ENCODE measurements at regions not wholly inside any gene's neighbourhood (a gene's known extent, or its start where the extent isn't known, plus 50 kb on each side); places are given as distances from the start of the nearest gene placed in this dataset.

GRCh38 chr3:13205567-13206143, 132.4 kb upstream of the IQSEC1 start:
- no peak overlapping the region for H3K27ac ChIP-seq (ENCODE audit: low read depth, low read length)
- H3K4me2 ChIP-seq (ENCODE audit: low read depth, low read length, poor library complexity, severe bottlenecking), result no peak overlapping the region
- H3K27me3 ChIP-seq (ENCODE audit: low read length), result no peaks in the 10 kb centered on the region
- H3K9me2 ChIP-seq (replicated peaks; ENCODE audit: insufficient read depth, low read length), result no peaks in the 10 kb centered on the region
- no peaks in the 10 kb centered on the region for H3K9me3 ChIP-seq (ENCODE audit: insufficient read depth, low read length)
- H4K20me1 ChIP-seq (ENCODE audit: low read depth, low read length), result no peaks in the 10 kb centered on the region
- H3K4me3 ChIP-seq (ENCODE audit: insufficient read depth, low read length, poor library complexity, severe bottlenecking), result no peak overlapping the region
- H3K79me2 ChIP-seq (ENCODE audit: insufficient read depth, low read length), result no peaks in the 10 kb centered on the region
- no peaks in the 10 kb centered on the region for H3K36me3 ChIP-seq (ENCODE audit: low read length)
- no peak overlapping the region for H2AFZ ChIP-seq (ENCODE audit: low read depth, low read length, severe bottlenecking)
- TF ChIP-seq CTCF (IDR thresholded peaks at IDR 0.05; ENCODE audit: insufficient read depth, low read length, poor library complexity, severe bottlenecking) (no peak), EZH2phosphoT487 (conservative IDR thresholded peaks at IDR 0.05; ENCODE audit: low read length) (no peak)
- H3K9ac ChIP-seq (ENCODE audit: low read length), result no peak overlapping the region
- no peaks in the 10 kb centered on the region for H3F3A ChIP-seq (ENCODE audit: insufficient read depth)

GRCh38 chr3:13204177-13204581, 130.9 kb upstream of the IQSEC1 start:
- Histone ChIP-seq H3K9me3 (ENCODE audit: insufficient read depth, low read length) (no peaks in the 10 kb centered on the region), H3K9ac (ENCODE audit: low read length) (no peak overlapping the region), H3K4me3 (ENCODE audit: insufficient read depth, low read length, poor library complexity, severe bottlenecking) (no peak overlapping the region), H3K79me2 (ENCODE audit: insufficient read depth, low read length) (no peaks in the 10 kb centered on the region), H4K20me1 (ENCODE audit: low read depth, low read length) (no peaks in the 10 kb centered on the region), H3K27ac (ENCODE audit: low read depth, low read length) (no peak overlapping the region), H2AFZ (ENCODE audit: low read depth, low read length, severe bottlenecking) (no peak overlapping the region), H3K9me2 (replicated peaks; ENCODE audit: insufficient read depth, low read length) (no peaks in the 10 kb centered on the region), H3F3A (ENCODE audit: insufficient read depth) (no peaks in the 10 kb centered on the region), H3K4me2 (ENCODE audit: low read depth, low read length, poor library complexity, severe bottlenecking) (no peak overlapping the region), H3K36me3 (ENCODE audit: low read length) (no peaks in the 10 kb centered on the region), H3K27me3 (ENCODE audit: low read length) (0 out of 2 replicates have a peak, but pooled peaks cover 3% of the 10 kb centered on the region)
- no peak for TF ChIP-seq CTCF (IDR thresholded peaks at IDR 0.05; ENCODE audit: insufficient read depth, low read length, poor library complexity, severe bottlenecking)
- TF ChIP-seq EZH2phosphoT487 (conservative IDR thresholded peaks at IDR 0.05; ENCODE audit: low read length), result no peak

- TF ChIP-seq CTCF (IDR thresholded peaks at IDR 0.05; ENCODE audit: insufficient read depth, low read length, poor library complexity, severe bottlenecking) (no peak), EZH2phosphoT487 (conservative IDR thresholded peaks at IDR 0.05; ENCODE audit: low read length) (no peak)
- H4K20me1 ChIP-seq (ENCODE audit: low read depth, low read length), result no peaks in the 10 kb centered on the region
- no peaks in the 10 kb centered on the region for H3K36me3 ChIP-seq (ENCODE audit: low read length)
- no peaks in the 10 kb centered on the region for H3K9me3 ChIP-seq (ENCODE audit: insufficient read depth, low read length)
- H3K79me2 ChIP-seq (ENCODE audit: insufficient read depth, low read length), result no peaks in the 10 kb centered on the region
- no peak overlapping the region for H3K4me3 ChIP-seq (ENCODE audit: insufficient read depth, low read length, poor library complexity, severe bottlenecking)
- H3K4me2 ChIP-seq (ENCODE audit: low read depth, low read length, poor library complexity, severe bottlenecking), result no peak overlapping the region
- no peaks in the 10 kb centered on the region for H3K9me2 ChIP-seq (replicated peaks; ENCODE audit: insufficient read depth, low read length)
- no peak overlapping the region for H3K9ac ChIP-seq (ENCODE audit: low read length)
- H3K27ac ChIP-seq (ENCODE audit: low read depth, low read length), result no peak overlapping the region
- H3F3A ChIP-seq (ENCODE audit: insufficient read depth), result no peaks in the 10 kb centered on the region
- H2AFZ ChIP-seq (ENCODE audit: low read depth, low read length, severe bottlenecking), result no peak overlapping the region
- H3K27me3 ChIP-seq (ENCODE audit: low read length), result 0 out of 2 replicates have a peak, but pooled peaks cover 3% of the 10 kb centered on the region
These were observed 130.4 kb upstream of the IQSEC1 start for GRCh38 chr3:13203398-13204176.

Measured in SU-DHL-6 (cell line).